HTR-8/SVneo (cell line): ENCODE measurements at regions not wholly inside any gene's neighbourhood (a gene's known extent, or its start where the extent isn't known, plus 50 kb on each side); places are given as distances from the start of the nearest gene placed in this dataset.

Experiments
- DNase-seq: peaks from one replicate; pipeline ENCODE4 v3.0.0; 2011; ENCODE audit warnings: low spot score, mixed read lengths; ENCODE audit not compliant: insufficient read length
- FAIRE-seq: peaks from 2 replicates; lab custom pipeline; 2011; peaks lifted over from hg19 to GRCh38; lab: Jason Lieb, UNC

DNA sequence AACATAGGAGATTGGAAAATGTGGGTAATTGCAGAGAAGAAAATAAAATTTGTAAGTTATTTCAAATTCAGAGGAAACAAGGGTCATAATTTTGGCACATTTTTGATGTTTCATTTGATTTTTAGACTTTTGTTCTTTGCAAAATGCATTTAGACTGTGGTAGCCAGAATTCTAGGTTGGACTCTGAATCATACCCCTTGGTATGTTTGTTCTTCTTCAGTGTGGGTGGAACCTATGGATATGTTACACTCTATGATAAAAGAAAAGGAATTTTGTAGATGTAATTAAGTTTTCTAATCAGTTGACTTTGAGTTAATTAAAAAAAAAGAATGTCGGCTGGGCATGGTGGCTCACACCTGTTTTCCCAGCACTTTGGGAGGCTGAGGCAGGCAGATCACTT is 827.0 kb downstream of the AACS start:
- DNase-seq (no peak), FAIRE-seq (no peak)

DNA sequence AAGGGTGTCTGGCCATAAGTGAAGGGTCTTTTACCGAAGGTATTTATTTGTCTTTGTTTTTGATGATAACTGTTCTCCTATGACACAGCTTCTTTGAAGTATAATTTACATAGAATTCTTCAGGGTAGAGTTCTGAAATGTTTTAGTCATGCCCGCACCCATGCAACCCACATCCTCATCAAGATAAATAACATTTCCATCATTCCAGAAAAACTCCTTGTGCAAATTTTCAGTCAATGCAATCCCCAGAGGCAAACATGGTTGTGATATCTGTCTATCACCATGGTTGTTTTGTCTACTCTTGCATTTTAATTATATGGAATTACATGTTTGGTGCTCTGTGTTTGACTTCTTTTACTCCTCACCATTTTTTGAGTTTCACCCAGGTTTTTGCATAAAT is 837.8 kb downstream of the AACS start:
- FAIRE-seq (no peak), DNase-seq (no peak)

DNA sequence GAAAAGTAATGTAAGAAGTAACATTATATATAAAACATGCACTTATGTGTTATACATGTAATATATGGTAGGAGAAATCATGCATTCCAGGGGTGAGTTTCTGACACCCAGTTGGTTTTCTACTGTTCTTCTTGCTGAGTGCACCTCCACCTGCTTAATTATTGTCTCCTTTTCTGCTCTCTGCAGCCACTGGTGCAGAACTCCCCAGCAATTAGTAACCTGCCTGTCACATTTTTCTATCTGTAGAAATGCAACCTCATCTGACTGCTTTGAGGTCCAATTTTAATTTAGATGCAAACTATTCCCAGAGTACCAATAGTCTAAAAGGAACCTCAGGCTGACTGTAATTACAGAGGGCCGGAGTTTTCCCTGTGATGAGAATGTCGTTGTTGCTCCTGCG is 842.1 kb downstream of the AACS start:
- no peak for FAIRE-seq

DNA sequence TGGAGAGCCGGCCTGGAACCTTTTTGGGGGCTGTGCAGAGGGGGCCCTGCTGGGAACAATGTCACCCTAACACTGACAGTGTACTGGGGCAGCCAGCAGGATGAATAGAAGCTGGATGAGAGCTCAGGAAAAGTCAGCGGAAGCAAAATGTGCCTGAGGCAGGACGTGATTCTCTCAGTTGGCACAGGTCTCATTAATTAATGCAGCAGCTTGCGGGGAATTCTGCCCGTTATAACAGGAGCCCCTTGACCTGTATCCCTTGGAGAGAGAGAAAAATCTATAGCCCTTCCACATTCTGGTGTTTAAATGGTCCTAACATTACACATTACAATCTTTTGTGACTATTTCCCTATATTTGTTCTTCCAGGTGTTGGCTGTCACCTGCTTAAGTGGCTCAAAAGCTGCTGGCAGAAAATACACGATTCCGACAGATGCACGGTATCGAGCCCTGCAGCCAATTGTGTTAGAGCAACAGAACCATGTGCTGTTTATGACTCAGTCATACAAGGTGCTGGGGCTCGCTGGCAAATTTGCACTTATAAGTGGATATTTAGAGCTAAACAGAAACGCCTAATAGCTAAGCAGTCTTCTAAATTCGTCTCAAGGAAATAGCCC is 854.7 kb downstream of the AACS start:
- FAIRE-seq: no peak
- no peak for DNase-seq

More for the DNA sequence above, 842.1 kb downstream of the AACS start:
- DNase-seq: no peak

DNA sequence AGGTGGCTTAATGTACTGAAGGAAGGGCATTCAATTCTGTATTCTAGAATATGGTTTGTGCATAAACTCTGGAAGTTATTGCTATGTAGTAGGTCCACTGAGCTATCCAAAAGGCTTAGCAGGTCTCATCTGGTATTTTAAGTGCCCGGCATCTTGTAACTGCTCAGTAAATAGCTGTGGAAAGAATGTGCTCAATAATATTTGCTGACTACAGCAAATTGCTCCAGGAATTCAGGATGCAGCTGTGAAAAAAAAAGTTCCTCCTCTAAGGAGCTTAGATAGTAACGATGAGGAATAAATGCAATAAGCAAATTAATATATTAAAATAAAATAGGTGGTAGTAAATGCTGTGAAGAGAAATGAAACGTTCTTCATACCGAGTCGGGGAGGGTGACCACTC is 857.1 kb downstream of the AACS start:
- no peak for DNase-seq
- no peak for FAIRE-seq

DNA sequence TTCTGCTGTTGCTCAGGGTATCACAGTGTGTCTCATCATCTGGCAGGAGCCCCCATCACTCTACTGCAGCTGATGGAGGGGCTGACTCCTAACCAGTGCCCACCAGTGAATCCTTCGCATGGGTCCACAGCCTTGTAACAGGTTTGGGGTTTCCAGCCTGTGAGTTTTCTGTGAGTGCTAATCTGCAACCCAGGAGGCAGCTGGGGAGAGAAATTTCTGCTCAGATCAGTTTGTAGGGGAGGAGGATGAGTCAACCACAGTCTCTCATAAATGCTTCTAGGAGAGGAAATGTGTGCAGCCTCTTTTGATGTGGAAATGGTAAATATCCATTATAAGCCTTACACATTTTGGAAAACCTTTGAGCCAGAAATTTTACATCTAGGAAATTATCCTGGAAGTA is 871.3 kb downstream of the AACS start:
- FAIRE-seq (no peak), DNase-seq (no peak)

DNA sequence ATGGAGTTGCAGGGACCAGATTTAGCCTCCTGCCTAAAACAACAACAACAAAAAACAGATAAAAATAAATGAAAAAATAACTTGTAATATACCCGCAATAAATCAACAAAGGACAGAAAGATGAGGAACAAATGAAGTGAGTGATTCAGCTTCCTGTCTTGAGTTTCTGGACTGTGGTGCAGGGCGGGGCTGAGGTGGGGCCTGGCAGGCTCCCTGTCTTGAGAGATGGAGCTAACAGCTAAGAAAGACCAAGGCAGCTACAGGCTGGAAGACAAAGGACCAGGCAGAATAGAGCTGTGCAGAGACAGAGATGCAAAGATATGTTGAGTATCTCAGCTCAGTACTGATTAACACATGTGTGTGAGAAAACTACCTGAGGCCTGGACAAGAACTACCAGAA is 879.2 kb downstream of the AACS start:
- no peak for FAIRE-seq
- DNase-seq: no peak

DNA sequence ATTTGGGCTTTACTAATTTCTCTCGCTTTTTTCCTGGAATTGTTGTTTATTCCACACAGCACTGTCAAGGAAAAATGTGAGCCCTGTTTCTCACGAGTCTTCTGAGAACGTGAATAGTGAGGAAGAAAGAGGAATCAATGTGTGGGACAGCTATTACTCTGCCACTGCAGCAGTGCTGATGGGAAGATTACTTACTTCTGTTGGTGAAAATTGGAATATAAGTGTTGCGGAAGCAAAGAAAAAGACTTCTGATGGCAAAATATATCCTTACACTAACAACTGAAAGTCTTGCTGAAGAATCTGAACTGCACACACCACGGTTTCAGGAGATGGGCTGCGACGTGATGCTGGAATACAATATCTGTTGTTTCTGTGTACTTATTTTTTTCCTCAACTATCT is 884.2 kb downstream of the AACS start:
- FAIRE-seq (no peak), DNase-seq (no peak)

DNA sequence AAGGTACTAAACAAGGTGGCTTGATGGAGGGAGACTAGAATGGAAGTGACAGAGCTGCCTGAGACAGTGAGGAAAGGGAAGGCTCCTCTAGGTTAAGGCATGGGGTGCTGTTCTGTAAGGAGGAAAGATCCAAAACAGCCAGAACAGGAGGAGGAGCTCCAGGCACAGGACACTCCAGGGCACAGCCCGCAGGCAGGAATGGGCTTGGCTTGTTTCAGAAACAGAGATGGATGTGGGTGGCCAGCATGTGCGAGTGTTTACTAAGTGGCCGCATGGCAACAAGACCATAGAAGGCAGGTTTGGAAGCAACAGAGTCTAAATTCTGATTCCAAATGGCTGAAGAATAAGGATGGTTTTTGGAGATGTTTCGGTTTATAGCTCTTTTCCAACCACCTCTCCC is 889.1 kb downstream of the AACS start:
- DNase-seq (no peak), FAIRE-seq (no peak)

DNA sequence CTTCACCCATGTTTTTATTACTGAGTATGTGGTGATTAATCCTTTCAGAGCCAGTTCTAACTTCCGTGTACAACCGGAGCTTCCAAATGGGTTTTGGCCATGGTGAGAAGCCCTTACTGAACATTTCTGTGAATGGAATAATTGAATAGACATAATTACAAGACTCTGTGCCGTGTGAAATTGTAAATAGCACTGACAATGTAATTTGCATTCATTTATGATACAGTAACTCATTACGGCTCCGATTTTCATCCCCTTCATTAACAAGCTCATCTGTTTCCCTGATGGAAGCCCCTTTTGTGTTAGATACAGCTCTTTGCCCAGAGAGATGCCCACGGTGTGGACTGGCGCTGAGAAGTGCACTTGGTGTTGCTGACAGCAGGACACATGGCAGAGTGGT is 891.0 kb downstream of the AACS start:
- no peak for FAIRE-seq

DNA sequence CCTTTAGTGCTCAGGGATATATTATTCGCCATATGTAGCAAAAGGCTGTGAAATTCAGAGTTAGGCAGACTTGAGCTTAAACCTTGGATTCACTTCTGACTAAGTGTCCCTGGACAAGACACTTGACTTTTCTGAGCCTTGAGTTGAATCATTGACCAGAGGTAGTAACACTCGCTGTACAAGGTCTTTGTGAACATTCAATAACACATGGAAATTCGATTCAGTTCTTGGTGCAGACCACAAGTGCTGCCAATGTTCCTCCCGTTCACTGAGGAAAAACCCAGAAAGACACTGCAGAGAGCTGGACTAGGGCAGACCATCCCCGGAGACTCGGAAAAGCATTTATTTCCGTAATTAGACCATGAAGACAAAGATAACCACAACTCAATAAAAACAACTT is 901.4 kb downstream of the AACS start:
- no peak for FAIRE-seq
- no peak for DNase-seq

More for the DNA sequence above, 891.0 kb downstream of the AACS start:
- DNase-seq: no peak

DNA sequence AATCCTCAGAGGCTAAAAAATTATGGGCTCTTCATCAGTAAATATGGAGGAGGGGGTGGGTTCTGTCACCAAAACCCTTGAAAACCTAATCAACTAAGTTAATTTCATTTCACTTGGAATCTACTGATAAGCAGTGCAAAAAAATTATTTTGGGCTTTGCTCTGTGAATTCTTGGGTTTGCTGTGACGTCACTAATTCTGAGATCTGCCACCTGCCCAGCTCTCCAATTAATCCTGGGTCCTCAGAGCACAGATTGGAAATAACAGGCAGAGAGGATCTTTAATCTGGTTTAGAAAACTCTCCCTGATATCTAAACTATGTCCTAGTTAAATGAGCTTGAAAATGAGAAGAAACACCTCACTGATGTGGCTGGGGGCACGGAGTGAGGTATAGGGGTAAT is 903.2 kb downstream of the AACS start:
- DNase-seq (no peak), FAIRE-seq (no peak)

DNA sequence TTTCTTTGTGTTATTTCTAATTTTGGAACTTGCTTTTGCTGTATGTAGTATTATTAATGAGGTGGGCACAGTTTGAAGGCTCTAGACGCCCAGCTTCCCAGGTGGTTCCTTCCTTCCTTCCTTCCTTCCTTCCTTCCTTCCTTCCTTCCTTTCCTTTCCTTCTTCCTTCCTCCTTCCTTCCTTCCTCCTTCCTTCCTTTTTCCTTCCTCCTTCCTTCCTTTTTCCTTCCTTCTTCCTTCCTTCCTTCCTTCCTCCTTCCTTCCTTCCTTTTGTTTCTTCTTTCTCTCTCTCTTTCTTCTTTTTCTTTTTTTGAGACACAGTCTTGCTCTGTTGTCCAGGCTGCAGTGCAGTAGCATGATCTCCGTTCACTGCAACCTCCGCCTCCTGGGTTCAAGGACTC is 906.7 kb downstream of the AACS start:
- FAIRE-seq: no peak
- no peak for DNase-seq

DNA sequence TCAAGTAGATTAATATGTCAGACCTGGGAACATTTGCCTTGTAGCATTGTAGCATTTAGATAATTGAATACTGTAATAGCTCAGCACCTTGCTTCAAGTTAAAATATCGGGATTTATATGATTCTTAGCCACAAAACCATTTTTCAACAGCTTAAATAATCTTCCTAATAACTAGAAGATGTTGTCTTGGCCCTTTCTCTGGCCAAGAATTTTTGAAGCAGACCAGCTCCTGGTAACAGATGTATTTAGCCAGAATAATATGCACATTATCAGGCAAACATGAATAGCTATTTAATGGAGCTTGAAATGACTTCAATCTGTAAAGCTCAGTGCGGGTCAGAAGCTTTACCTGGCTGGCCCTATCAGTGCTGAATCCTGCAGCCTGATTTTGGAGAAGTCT is 913.1 kb downstream of the AACS start:
- DNase-seq (no peak), FAIRE-seq (no peak)

DNA sequence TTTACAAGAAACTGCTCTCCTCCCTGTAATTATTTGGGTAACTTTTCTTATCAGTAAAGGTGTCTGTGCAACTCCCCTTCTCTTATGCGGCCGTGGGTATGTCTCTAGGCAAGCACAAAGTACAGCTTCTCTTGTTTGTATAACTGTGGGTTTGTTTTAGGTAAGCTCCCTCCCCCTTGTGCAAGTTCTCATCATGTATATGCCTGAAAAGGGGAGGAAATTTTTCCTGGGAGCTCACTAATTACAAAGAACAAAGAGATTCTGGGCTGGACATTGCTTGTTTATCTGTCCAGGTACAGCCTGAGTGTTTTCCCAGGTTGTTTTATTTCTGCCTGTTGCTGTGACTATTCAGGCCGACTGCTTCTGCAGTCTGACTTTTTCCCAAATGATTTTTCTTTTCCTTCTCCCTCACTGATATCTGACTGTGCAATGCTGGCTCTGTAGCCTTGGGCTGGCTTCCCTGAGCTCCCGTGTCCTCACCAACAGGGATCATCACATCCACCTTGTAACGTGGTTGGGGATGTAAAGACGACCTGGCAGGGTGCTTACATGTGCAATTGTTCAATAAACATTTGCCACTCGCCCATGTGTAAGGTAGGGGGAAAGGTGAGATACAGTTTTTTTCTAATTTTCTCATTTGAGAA is 916.5 kb downstream of the AACS start:
- no peak for DNase-seq
- no peak for FAIRE-seq

DNA sequence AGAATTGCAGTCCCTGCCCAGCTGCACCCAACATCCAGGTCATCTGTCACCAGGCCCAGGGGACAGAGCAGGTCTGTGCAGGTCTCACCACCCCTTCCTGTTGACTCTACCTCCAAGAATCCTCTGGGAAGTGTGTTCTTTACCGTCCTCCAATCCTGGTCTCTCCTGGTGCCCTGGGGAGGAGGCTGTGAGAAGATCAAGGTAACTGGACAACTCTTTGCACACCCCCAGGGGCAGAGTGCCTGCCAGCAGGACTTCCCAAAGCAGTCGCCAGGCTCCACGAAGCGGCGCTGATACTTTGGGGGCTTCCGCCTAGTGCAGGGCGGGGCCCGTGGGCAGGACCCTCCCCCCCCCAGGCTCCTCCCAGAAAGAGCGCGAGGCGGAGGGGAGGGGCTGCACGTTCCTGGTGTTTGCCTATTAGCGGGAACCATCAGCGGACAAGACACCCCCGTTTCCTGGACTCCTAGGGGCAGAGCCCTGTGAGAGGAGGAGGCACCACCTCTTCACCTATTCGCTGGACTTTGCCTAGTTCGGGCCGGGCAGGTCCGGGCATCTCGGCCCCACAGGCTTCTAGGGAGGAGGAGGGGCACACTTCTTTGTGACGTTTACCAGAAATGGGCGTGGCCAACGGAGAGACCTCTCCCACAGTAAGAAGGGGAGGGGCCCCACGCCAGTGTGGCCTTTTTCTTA is 918.0 kb downstream of the AACS start:
- no peak for DNase-seq
- no peak for FAIRE-seq

DNA sequence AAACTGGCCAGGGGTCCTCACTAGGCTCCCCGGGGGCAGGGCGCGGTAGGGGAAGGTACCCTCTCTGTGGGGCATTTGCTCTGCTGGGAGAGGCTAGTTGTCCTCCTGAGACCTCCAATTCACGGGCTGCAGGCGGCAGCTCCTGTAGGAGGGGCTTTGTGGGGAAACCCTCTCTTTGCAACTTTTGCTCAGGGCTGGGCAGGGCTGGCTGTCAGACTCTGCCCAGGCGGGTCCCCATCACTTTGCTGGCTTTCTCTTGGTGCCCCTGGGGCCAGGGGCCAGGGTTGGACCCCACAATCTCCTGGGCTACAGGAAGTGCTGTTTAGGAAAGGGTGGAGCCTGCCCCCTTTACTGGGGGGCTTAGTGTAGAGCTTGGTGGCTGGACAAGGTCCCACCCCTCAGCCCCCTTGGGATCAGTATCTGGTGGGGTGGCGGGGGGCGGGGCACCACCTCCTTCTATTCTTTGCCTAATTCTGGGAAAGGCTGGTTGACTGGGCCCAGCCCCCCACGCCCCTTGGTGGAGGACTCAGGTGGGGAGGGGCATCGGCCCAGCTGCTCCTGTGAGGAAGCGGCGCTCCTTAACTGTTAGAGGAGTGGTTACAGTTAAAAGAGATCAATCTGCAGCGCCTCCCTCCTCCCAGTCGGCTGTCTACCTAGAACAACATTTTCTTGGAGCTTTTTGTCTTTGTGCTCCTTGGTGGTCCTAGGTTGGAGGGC is 918.7 kb downstream of the AACS start:
- no peak for FAIRE-seq
- DNase-seq: no peak

DNA sequence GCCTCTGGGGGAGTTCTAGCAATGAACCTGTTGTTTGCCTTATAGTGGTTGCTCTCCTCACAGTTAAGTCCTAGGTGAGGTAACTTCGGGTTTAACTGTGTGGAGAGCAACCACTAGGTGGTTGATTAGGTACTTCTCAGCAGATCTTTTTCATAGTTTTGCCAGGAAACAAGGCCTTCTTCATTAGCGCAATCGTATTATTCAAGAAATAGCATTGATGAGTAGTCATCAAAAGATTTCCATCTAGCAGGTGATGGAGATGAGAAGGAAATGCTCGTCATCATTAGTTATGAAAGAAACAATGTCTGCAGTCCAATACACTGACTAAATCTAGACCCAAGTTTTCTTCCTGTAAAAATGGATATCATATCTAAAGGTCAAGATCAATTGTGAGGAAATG is 923.3 kb downstream of the AACS start:
- FAIRE-seq (no peak), DNase-seq (no peak)

DNA sequence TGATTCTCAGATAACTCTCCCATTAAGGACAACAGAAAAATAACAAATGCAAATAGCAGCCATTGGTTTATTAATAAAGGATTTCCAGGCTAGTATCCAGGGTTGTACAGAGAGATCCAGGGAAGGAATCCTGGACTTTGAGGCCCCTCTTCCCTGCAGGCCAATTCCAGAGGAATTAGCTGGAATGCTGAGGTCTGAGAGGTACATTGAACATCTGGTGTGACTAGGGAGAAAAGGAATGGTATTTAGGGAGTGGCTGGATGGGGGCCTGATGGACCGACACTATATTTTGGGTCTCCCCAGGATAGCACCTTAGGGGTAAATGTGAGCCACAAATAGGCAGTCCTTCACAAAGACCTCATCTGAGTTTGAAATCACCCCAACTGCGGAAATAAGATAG is 924.5 kb downstream of the AACS start:
- FAIRE-seq (no peak), DNase-seq (no peak)

DNA sequence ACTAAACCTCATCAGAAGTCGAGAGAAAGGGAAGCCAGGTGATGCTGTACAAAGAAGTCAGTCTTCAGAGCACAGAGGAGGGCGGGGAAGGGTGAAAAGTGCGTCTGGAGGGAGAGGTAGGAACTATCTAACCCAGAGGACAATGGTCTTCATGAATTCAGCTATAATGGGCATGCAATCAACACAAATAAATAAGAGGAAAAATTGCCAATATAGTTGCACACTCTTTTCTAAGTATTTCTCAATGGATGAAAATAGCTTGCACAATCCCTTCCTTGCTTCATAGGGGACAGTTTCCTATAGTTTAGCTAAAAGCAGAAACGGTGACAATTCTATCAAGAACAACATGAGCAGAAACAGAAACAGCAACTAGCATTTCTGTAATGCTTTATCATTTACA is 931.2 kb downstream of the AACS start:
- FAIRE-seq: no peak
- DNase-seq: no peak

DNA sequence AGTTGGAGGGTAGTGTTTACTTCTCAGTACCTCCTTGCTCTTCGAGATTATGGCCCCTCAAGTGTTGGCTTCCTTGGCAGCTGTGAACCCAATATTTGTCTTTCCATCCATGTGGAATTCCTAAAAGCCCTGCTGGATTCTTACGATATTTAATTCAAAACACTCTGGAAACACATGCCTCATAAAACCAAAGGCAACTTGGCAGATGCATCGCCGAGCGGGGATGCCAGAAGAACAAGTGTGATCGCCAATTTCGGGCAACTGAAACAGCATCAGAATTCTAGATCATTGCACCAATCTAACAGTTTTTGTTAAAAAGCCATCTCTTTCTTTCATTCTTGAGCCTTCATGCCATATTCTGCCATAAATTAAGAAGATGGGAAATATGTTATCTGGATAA is 934.4 kb downstream of the AACS start:
- FAIRE-seq (no peak), DNase-seq (no peak)
